ENCODE measurements at regions not wholly inside any gene's neighbourhood (a gene's known extent, or its start where the extent isn't known, plus 50 kb on each side); places are given as distances from the start of the nearest gene placed in this dataset.
"Not testable (repeated sequence)": the region's sequence is repeated elsewhere in the genome, so short reads cannot be mapped to it uniquely, and the experiment has no call there.

GRCh38 chr13:65677906-65678305 lies 1552.2 kb downstream of the PCDH9 start:
- H3K79me2 ChIP-seq (ENCODE audit: insufficient read depth, low read length) = no peaks in the 10 kb centered on the region
- no peaks in the 10 kb centered on the region for H3K27me3 ChIP-seq (ENCODE audit: insufficient read depth, low read length)
- H3K9me2 ChIP-seq (ENCODE audit: insufficient read depth) = peaks cover 3% of the 10 kb centered on the region; the same call in 1 of the 2 replicates
- H3K36me3 ChIP-seq (ENCODE audit: control insufficient read depth in 1 of 2, insufficient read depth in 2 of 2, low read length in 2 of 2) = no peaks in the 10 kb centered on the region
- no peaks in the 10 kb centered on the region for H3K4me1 ChIP-seq (ENCODE audit: control insufficient read depth in 1 of 2, insufficient read depth in 2 of 2, low read length in 2 of 2)
- ChIA-PET RAD21 (ENCODE audit: low non-redundant PET in 1 of 2, low total read pairs in 2 of 2, uncharacterized antibody in 2 of 2, unreplicated experiment in 2 of 2) (no interaction called here), CTCF (no interaction called here), POLR2A (no interaction called here)
- H3K27ac ChIP-seq (ENCODE audit: low read depth, low read length) = no peak overlapping the region
- H3K9me3 ChIP-seq (ENCODE audit: control insufficient read depth in 1 of 2, insufficient read depth in 1 of 2, low read depth in 1 of 2, low read length in 2 of 2) = no peaks in the 10 kb centered on the region
- DNase-seq (ENCODE audit: low read depth, low spot score) (peak; percentile 12), ATAC-seq (no peak)
- no peak overlapping the region for H3K4me2 ChIP-seq (ENCODE audit: low read length)
- no peak overlapping the region for H3K4me3 ChIP-seq (replicated peaks in 1 of 2; ENCODE audit: low read depth in 1 of 2, low read length in 2 of 2)
- BruUV-seq (replicated peaks) = no TSS peak
- intact Hi-C loops (cut with micrococcal nuclease) = no loop called here
- no peak overlapping the region for H3K9ac ChIP-seq (ENCODE audit: low read length)
- TF ChIP-seq CEBPB (IDR thresholded peaks at IDR 0.05; ENCODE audit: low read depth) (peak; percentile 57), SIN3A (IDR thresholded peaks at IDR 0.05; ENCODE audit: low read depth) (no peak)
- peak overlapping the region; percentile 70 for H2AFZ ChIP-seq (ENCODE audit: low read depth, low read length, poor library complexity, severe bottlenecking)
- H4K20me1 ChIP-seq (ENCODE audit: insufficient read depth) = no peaks in the 10 kb centered on the region

- CTCF ChIA-PET = interaction anchor here (0.7 kb wide), 1 partner anchor 18 kb away, joined by 3 read pairs; no protein-coding TSS in a partner anchor
- H2AFZ ChIP-seq (ENCODE audit: low read depth, low read length, poor library complexity, severe bottlenecking); H3K9me2 ChIP-seq (ENCODE audit: insufficient read depth); POLR2A ChIA-PET; H3K4me3 ChIP-seq (replicated peaks in 1 of 2; ENCODE audit: low read depth in 1 of 2, low read length in 2 of 2); DNase-seq (ENCODE audit: low read depth, low spot score); ATAC-seq; H3K9me3 ChIP-seq (ENCODE audit: control insufficient read depth in 1 of 2, insufficient read depth in 1 of 2, low read depth in 1 of 2, low read length in 2 of 2); H3K36me3 ChIP-seq (ENCODE audit: control insufficient read depth in 1 of 2, insufficient read depth in 2 of 2, low read length in 2 of 2); H3K9ac ChIP-seq (ENCODE audit: low read length); RAD21 ChIA-PET (ENCODE audit: low non-redundant PET in 1 of 2, low total read pairs in 2 of 2, uncharacterized antibody in 2 of 2, unreplicated experiment in 2 of 2); H3K4me1 ChIP-seq (ENCODE audit: control insufficient read depth in 1 of 2, insufficient read depth in 2 of 2, low read length in 2 of 2); H3K27ac ChIP-seq (ENCODE audit: low read depth, low read length); BruUV-seq (replicated peaks); H3K27me3 ChIP-seq (ENCODE audit: insufficient read depth, low read length); H4K20me1 ChIP-seq (ENCODE audit: insufficient read depth); H3K4me2 ChIP-seq (ENCODE audit: low read length); H3K79me2 ChIP-seq (ENCODE audit: insufficient read depth, low read length); intact Hi-C loops (cut with micrococcal nuclease): not testable (repeated sequence)
These were observed 1554.8 kb downstream of the PCDH9 start for GRCh38 chr13:65675383-65675782.

- POLR2A ChIA-PET = no interaction called here
- no peaks in the 10 kb centered on the region for H3K4me1 ChIP-seq (ENCODE audit: control insufficient read depth in 1 of 2, insufficient read depth in 2 of 2, low read length in 2 of 2)
These were observed 1560.0 kb downstream of the PCDH9 start for GRCh38 chr13:65670014-65670625.

More at GRCh38 chr13:65670014-65670625, 1560.0 kb downstream of the PCDH9 start:
- no peak for ATAC-seq
- H3K9me3 ChIP-seq (ENCODE audit: control insufficient read depth in 1 of 2, insufficient read depth in 1 of 2, low read depth in 1 of 2, low read length in 2 of 2) = no peaks in the 10 kb centered on the region
- TF ChIP-seq CBX3 (IDR thresholded peaks at IDR 0.05; ENCODE audit: low read depth) = no peak
- H4K20me1 ChIP-seq (ENCODE audit: insufficient read depth) = no peaks in the 10 kb centered on the region
- no peaks in the 10 kb centered on the region for H3K27me3 ChIP-seq (ENCODE audit: insufficient read depth, low read length)
- no peaks in the 10 kb centered on the region for H3K79me2 ChIP-seq (ENCODE audit: insufficient read depth, low read length)
- H3K27ac ChIP-seq (ENCODE audit: low read depth, low read length) = no peak overlapping the region
- no peak overlapping the region for H3K9ac ChIP-seq (ENCODE audit: low read length)
- H3K36me3 ChIP-seq (ENCODE audit: control insufficient read depth in 1 of 2, insufficient read depth in 2 of 2, low read length in 2 of 2) = no peaks in the 10 kb centered on the region
- ChIA-PET RAD21 (ENCODE audit: low non-redundant PET in 1 of 2, low total read pairs in 2 of 2, uncharacterized antibody in 2 of 2, unreplicated experiment in 2 of 2) (no interaction called here), CTCF (no interaction called here)
- no peak overlapping the region for H3K4me2 ChIP-seq (ENCODE audit: low read length)
- no peaks in the 10 kb centered on the region for H3K9me2 ChIP-seq (ENCODE audit: insufficient read depth)
- no peak overlapping the region for H2AFZ ChIP-seq (ENCODE audit: low read depth, low read length, poor library complexity, severe bottlenecking)
- no peak overlapping the region for H3K4me3 ChIP-seq (replicated peaks in 1 of 2; ENCODE audit: low read depth in 1 of 2, low read length in 2 of 2)
- BruUV-seq (replicated peaks) = no TSS peak
- DNase-seq (ENCODE audit: low read depth, low spot score) = no peak
- intact Hi-C loops (cut with micrococcal nuclease) = no loop called here

Measured in HCT116 (cell line).